HG02588 (cell line): ENCODE measurements at regions not wholly inside any gene's neighbourhood (a gene's known extent, or its start where the extent isn't known, plus 50 kb on each side); places are given as distances from the start of the nearest gene placed in this dataset.

Experiments used
- ATAC-seq: cut with Tn5 transposase; IDR thresholded peaks from one replicate; pipeline ENCODE4 v1.9.1; 2021; ENCODE audit warnings: mild to moderate bottlenecking, moderate library complexity; ENCODE audit not compliant: unreplicated experiment

GRCh38 chr3:106167728-106168127 lies 298.9 kb upstream of the CBLB start:
- peak; percentile 62 for ATAC-seq

GRCh38 chr3:106168962-106169750 lies 300.3 kb upstream of the CBLB start:
- no peak for ATAC-seq

- no peak for ATAC-seq
Measured at GRCh38 chr3:106170636-106171035, 301.8 kb upstream of the CBLB start.

- no peak for ATAC-seq
Measured at GRCh38 chr3:106172101-106172500, 303.3 kb upstream of the CBLB start.

GRCh38 chr3:106172780-106173179 lies 304.0 kb upstream of the CBLB start:
- ATAC-seq = peak; percentile 55

GRCh38 chr3:106175276-106175675 lies 306.5 kb upstream of the CBLB start:
- ATAC-seq = no peak

GRCh38 chr3:106176734-106177133 lies 307.9 kb upstream of the CBLB start:
- peak; percentile 83 for ATAC-seq

- ATAC-seq = no peak
Measured at GRCh38 chr3:106182950-106183511, 314.2 kb upstream of the CBLB start.

- ATAC-seq = no peak
Measured at GRCh38 chr3:106183762-106184391, 315.1 kb upstream of the CBLB start.

GRCh38 chr3:106184540-106185457 lies 316.0 kb upstream of the CBLB start:
- peak; percentile 96 for ATAC-seq

GRCh38 chr3:106185949-106186348 lies 317.1 kb upstream of the CBLB start:
- no peak for ATAC-seq

- ATAC-seq = no peak
Measured at GRCh38 chr3:106190296-106190695, 321.5 kb upstream of the CBLB start.

- no peak for ATAC-seq
Measured at GRCh38 chr3:106191211-106191610, 322.4 kb upstream of the CBLB start.

GRCh38 chr3:106191913-106192312 lies 323.1 kb upstream of the CBLB start:
- no peak for ATAC-seq

- ATAC-seq = no peak
Measured at GRCh38 chr3:106193876-106194275, 325.1 kb upstream of the CBLB start.

- no peak for ATAC-seq
Measured at GRCh38 chr3:106194726-106195125, 325.9 kb upstream of the CBLB start.

GRCh38 chr3:106197532-106198194 lies 328.9 kb upstream of the CBLB start:
- ATAC-seq = no peak

GRCh38 chr3:106204160-106204868 lies 335.5 kb upstream of the CBLB start:
- ATAC-seq = no peak

- no peak for ATAC-seq
Measured at GRCh38 chr3:106206146-106206545, 337.3 kb upstream of the CBLB start.

GRCh38 chr3:106206613-106207012 lies 337.8 kb upstream of the CBLB start:
- no peak for ATAC-seq
